PFSK-1 (cell line): ENCODE measurements at regions not wholly inside any gene's neighbourhood (a gene's known extent, or its start where the extent isn't known, plus 50 kb on each side); places are given as distances from the start of the nearest gene placed in this dataset.

Experiments
- FOXP2 ChIP-seq: optimal IDR thresholded peaks from 2 replicates; pipeline ENCODE3; 2011; ENCODE audit warnings: borderline replicate concordance, control low read depth, inconsistent platforms; ENCODE audit not compliant: insufficient read depth; ENCODE audit errors: extremely low read length, extremely low read depth
- POLR2AphosphoS5 ChIP-seq: IDR thresholded peaks from 2 replicates; pipeline ENCODE4 v1.6.1; 2012; ENCODE audit warnings: low read depth, mild to moderate bottlenecking, control low read depth, low read length, moderate library complexity
- REST ChIP-seq, 2 experiments: IDR thresholded peaks; 2 replicates each; pipeline versions ENCODE4 v1.6.1 to v1.8.0; 2011 to 2012; ENCODE audit warnings: low read depth in 2 of 2, low read length in 2 of 2, control low read depth in 1 of 2, inconsistent platforms in 1 of 2, mild to moderate bottlenecking in 1 of 2, moderate library complexity in 1 of 2; ENCODE audit not compliant: insufficient read depth in 1 of 2
- SIN3A ChIP-seq: IDR thresholded peaks from 2 replicates; pipeline ENCODE4 v1.6.1; 2012; ENCODE audit warnings: mild to moderate bottlenecking, low read length, moderate library complexity, borderline replicate concordance; ENCODE audit not compliant: insufficient read depth
- TAF1 ChIP-seq: IDR thresholded peaks from 2 replicates; pipeline ENCODE4 v1.6.1; 2012; ENCODE audit warnings: low read length, control low read depth, borderline replicate concordance; ENCODE audit not compliant: insufficient read depth

DNA sequence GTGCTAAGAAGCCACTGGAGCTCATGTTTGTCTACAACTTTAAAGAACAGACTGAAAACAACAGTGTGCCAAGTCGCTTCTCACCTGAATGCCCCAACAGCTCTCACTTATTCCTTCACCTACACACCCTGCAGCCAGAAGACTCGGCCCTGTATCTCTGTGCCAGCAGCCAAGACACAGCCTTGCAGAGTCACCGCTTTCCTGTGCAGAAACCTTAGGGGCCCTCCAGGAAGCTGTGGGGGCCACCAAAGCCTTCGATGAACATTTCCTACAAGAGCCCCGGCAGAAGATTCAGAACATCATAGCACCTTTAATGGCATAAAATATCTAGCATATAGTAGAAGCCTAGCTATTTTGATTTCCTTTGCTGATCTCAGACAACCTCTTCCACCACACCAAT lies 88.0 kb upstream of the PRSS58 start:
- TF ChIP-seq TAF1, result no peak
- no peak for TF ChIP-seq POLR2AphosphoS5
- TF ChIP-seq REST (IDR thresholded peaks at IDR 0.05; ENCODE audit: insufficient read depth in 1 of 2, low read depth in 2 of 2, low read length in 2 of 2), result no peak
- no peak for TF ChIP-seq FOXP2
- TF ChIP-seq SIN3A, result no peak
